HG03457 (cell line): ENCODE measurements at regions not wholly inside any gene's neighbourhood (a gene's known extent, or its start where the extent isn't known, plus 50 kb on each side); places are given as distances from the start of the nearest gene placed in this dataset.

Experiments
- ATAC-seq: cut with Tn5 transposase; IDR thresholded peaks from one replicate; pipeline ENCODE4 v1.9.1; 2021; ENCODE audit warnings: moderate number of reproducible peaks; ENCODE audit not compliant: unreplicated experiment

DNA sequence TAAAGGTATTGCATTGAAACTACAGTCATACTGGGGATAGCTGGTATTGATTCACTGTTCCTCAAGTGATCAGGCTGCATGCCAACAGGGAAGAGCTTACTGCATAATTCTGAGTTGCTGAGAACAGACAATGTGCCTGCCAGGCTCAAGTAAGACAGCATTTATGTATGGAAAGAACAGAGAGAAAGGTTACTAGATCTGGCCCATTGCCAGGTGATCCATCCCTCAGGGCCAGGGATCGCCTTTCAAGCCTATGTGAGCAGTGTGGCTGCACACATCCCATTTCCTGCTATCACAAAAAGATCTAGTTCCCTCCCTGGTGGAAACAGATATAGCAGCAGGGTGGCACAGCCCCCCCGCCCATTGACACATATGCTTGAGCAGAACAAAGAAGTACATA lies 254.0 kb downstream of the TMA16 start:
- no peak for ATAC-seq

DNA sequence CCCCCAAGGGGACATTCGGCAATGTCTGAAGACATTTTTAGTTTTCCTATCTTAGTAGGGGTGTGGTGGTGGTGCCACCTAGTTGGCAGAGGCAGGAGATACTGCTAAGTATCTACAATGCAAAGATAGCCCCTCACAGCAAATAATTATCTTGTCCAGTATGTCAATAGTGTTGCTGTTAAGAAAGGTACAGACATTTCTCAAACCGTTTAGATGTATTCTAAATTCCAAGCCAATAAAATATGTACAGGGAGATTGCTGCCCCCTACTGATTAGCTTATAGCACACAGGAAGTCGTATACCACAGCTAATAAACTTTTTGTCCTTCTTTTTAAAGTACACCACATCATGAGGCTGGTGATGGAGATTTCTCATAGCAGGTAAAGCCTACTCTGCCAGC lies 260.5 kb downstream of the TMA16 start:
- no peak for ATAC-seq

DNA sequence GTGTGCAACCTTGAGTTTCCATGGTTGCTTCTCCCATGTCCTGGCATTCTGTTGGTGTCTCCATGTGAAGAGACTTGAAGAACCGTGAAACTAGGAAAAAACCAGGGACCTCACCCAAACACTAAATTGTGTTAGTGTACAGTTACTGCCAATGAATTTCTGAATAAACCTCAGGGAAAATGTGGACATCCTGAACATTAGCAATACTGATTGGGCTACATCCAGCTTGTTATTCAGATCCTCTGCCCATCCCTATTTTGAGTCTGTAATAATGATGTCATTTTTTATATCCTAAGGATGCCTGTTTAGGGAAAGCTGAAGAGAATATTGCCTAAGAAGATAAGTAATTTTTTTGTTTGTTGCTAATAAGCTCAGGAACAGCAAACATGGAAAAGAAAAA lies 262.7 kb downstream of the TMA16 start:
- ATAC-seq = no peak

DNA sequence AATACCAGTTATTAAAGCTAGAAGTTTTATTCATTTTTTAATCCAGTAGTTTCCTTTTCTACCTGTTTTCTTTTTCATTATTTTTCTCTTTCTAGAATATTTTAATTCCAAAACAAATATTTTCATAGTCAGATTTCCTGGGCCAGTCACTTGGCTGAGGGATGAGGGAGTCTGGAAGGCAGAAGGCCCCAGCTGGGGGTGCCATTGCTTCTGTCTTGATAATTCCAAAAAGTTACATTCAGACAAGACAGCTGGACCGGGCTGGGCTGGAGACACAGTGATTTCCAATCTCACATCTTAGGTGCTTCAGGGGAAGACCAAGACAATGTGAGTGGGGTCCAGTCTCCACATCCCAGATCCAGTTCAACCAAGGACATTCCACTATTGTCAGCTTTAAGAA lies 263.5 kb downstream of the TMA16 start:
- no peak for ATAC-seq

DNA sequence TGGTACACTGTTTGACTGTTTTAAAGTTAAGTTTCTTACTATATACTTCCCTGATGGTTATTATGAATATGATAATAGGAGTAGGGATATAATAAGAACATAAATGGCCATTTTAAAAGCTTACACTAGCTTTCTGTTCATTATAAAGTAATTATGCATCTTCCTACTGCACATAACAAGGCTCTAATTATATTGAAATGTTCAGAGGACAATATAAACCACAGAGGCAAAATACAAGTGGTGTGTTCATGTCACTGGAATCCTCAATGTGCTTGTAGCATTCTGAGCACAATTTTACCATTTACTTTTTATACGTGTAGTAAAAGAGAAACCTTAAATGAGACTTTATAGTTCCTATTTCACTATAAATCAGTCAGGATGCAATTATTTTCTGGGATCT lies 268.3 kb downstream of the TMA16 start:
- no peak for ATAC-seq

DNA sequence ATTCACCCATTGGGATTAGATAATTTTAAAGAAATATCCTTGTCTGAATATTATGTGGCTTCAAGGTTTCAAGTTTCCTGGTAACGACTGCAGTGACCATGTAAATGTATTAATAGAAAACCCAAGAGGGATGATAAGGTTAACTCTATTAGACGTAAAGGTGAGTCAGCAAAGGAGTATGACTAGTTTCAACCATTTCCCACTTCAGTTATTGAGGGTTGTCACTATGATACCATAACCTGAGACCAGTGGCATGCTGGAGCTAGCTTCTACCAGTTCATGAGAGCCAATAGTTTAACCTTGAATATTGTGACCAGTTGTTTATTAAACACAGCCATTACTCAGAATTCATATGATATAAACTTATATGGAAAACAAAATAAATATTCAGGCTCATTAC lies 270.1 kb downstream of the TMA16 start:
- no peak for ATAC-seq

DNA sequence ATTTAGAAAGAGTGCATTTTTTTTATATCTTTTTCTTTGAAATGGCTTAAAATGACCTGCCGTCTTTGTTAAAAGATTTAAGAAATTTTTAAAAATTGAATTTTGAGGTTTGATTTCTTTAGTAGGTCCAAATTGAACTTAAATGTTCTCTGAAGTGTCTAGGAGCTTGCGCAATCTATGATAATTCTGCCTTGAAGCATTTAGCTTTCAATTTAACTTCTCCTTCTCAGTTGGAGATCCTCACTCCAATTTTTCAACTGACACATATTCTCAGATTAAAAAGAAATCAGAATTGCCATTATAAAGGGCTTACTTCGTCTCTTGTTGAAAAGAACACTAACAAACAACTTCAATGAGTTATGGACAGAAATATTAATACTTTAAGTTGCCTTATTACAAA lies 273.5 kb downstream of the TMA16 start:
- no peak for ATAC-seq

DNA sequence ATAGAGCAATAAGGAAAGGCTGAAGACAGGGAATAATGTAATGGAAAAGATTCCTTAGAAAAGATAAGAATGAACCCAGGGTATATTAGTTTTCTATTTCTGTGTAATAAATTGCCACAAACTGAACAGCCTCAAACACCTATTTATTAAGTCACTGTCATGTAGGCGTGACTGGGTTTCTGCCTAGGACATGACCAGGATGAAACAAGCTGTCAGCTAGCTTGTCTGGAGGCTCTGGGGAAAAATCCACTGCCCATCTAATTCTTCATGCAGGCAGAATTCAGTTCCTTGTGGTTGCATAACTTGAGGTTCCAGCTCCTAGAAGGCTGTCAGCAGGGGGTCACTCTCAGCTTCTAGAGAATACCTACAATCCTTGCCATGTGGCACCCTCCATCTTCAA lies 277.7 kb downstream of the TMA16 start:
- no peak for ATAC-seq

DNA sequence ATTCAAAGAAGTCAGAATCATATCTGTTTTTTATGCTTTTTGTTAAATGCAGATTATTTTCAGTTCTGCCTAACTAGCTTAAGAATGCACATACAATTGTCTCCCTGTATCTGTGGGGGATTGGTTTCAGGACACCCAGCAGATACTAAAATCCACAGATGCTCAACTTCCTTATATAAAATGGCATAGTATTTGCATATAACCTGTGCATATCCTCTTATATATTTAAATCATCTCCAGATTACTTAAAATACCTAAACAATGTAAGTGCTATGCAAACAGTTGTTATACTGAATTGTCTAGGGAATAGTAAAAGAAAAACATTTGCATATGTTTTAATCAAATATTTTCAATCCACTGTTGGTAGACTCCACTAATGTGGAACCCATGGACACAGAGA lies 279.4 kb downstream of the TMA16 start:
- ATAC-seq = no peak

DNA sequence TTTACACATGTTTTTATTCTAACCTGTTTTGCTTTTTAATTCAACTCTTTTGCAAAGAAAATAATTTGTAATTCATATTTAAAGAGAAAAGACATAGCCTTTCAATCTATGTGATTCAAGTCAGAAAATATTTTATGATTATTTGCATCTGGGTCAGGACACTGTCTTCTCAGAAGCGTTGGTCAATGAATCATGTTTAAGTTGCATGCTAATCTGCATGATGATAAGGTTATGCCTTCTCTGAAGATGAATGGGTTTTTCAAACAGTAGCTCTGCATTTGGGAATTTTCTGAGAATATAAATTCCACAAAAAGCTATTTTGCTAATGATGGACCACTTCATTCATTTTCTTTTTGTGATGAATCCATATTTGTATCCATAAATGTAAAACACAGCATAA lies 282.5 kb downstream of the TMA16 start:
- no peak for ATAC-seq

DNA sequence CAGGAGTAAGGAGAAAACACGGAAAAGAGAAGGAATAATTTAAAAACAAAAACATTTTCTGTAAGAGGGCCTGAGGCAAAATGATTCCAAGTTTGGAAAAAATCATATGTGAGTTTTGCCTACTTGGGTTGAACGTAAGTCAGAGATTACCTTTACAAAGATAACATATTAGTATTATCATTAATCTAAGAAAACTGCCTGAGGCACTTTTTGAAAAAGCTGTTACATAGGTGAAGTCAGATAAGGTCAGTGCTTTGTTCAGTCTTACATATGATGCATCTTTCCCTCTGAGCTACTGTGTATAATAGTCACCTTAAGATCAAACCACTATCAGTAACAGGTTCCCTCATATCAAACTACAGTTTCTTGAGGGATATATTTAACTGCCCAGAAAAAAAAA lies 287.2 kb downstream of the TMA16 start:
- ATAC-seq = no peak

DNA sequence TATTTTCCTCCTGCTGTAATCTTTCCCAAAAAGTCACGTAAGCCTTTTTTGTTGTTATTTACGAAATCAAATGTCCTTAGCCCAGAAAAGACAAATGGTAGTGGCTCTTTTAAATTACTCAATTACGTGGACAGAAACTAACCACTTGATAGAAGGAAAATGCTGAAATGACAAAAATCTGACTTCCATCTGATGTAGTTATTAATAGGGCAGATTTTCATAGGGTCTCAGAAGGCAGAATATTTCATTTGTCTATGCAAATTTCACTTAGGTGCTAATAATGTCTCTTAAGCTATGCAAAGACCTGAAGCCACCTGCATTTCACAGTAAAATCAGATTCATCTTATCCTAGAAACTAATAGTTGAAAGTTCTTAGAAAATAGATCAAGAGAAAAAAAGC lies 295.7 kb downstream of the TMA16 start:
- no peak for ATAC-seq

DNA sequence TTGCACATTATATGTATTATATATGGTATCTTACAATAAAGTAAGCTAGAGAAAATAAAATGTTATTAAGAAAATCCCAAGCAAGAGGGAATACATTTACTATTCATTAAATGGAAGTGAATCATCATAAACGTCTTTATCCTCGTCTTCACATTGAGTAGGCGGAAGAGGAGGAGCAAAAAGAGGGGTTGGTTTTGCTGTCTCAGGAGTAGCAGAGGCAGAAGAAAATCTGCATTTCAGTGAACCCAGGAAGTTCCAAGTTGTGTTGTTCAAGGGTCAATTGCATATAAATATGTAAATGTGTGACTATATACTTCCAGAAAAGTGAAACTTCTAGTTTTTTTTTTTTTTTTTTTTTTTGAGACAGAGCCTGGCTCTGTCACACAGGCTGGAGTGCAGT lies 301.4 kb downstream of the TMA16 start:
- ATAC-seq = no peak

DNA sequence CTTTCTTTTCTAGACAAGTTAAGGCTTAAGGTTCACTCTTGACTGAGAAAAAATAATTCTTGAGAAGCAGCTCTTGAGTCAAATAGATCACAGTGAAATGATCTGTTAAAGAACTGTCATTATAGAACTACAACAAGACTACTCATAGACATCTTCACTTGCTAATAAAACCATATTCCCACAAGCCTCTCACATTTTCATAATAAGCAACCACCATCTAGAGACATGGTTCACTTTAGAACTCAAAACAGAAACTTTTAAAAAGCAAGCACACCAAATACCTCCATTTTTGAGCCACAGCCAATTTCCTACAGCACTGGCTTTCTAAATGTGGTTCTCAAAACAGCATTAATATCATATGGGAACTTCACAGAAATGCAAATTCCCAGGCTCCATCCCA lies 309.5 kb downstream of the TMA16 start:
- ATAC-seq = no peak

DNA sequence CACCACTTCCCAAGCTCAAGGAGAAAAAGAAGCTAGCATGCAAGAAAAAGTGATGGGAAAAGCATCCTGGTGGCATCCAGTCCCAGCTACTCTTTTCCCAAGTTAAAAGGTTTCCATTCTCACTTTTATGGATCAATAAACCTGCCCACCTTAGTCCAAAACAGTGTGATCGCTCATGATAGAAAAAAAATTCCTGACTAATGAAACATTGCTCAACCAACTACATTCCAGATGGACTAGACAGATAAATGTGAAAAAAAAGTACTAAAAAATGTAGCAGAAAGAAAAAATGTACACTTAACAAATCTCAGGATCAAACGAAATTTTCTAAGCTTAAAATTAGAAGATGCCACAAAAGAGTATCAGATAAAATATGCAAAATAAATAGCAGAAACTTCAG lies 312.2 kb downstream of the TMA16 start:
- ATAC-seq = no peak

DNA sequence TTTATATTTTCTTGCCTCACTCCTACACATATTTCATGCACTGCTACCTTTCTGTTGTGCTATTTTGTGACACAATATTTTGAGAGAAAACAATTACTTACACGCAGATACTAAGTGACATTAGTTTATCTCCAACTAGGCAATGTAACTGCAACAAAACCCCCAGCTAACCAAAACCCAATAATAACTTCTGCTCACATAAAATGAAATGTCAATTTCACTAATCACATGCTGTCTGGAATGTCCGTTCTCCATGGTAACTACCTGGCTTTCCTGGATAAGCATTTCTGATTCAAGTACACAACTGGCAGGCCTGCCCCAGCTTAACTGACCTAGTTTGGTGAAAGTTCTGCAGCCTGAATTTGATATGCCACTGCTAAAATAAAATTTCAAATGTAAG lies 313.5 kb downstream of the TMA16 start:
- ATAC-seq = no peak

DNA sequence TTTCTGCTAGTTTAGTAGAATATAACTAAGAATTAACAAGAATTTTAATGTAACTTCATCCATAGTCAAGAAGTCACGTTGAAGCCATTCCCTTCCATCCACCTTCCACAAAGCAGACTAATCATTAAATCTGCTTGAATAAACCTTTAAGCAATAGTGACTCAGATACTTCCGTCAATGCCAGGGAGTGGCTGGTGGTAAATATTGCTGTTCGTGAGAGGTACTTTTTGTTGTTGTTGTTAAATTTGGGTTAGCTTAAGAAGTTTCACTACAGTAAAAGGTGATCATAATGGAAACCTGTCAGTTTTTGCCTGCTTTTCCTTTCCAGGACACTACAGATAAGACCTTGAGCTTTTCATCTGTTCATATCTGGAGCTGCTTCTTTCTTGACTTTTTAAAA lies 316.3 kb downstream of the TMA16 start:
- ATAC-seq = no peak

DNA sequence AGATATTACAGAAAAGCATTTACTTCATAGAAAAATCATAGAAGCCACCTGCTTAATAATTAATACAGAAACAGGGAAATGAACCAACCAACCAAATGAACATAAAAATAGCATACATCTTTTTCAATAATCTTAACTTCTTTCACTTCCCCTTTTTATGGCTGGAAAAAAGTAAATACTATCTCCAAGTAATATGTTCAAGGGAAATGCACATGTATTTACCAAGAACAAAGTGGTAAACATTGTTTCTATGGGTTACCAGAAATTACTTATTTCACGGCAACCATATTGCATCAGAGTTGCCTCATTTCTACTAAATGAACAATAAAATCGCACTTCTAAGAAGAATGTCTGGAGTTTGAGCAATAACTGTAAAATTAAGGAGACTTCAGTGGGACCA lies 321.3 kb downstream of the TMA16 start:
- ATAC-seq = peak; percentile 70

DNA sequence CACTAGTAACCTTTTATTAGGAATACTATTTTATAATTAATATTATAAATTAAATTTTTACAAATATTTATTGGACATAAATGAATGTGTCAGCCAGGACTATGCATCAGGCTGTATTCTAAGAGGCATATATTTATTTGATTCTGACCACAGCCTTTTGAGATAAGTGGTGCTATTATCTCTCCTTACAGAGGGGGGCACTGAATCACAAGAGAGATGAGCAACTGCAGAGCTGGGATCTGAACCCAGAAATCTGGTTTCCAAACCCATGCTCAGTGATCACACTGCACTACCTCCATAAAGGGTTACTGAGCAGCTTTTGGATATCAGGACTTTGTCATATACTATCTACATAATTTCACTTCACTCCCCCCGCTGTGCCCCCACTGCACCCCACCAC lies 322.0 kb downstream of the TMA16 start:
- no peak for ATAC-seq

DNA sequence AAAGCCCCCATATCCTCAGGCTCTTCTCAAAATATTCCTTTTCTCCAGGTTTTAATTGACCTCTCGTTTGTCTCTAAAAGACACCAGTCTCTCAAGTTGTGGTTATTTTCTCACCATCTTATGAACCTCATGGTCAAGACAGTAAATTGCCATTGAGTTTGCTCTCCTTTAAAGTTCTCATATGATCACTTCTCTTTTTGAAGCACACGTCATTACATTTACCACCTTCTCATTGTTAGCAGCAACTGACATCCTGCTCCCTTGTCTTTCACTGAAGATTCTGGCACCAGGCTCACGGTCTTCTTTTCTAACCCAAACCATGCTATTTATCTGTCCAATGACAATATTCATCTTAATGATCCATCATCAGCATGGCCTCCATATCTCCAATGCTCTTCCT lies 324.2 kb downstream of the TMA16 start:
- ATAC-seq = no peak

DNA sequence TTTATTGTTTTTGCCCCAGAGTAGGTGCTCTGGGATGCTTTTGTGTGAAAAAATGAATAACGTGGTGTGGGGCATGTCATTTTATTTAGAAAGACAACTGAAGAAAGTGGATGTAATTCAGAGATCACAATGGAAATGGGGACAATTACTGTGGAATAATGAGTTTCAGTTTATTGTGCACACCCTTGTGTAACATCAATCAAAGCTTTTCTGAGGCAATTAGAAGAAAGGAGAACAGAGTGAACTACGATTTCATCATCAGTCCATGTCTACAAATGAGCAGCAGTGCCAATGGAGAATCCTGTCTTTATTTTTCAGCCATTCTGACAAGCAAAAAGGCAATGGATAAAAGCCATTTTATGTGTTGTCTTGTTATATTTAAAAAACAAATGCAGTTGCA lies 339.2 kb downstream of the TMA16 start:
- ATAC-seq = no peak

DNA sequence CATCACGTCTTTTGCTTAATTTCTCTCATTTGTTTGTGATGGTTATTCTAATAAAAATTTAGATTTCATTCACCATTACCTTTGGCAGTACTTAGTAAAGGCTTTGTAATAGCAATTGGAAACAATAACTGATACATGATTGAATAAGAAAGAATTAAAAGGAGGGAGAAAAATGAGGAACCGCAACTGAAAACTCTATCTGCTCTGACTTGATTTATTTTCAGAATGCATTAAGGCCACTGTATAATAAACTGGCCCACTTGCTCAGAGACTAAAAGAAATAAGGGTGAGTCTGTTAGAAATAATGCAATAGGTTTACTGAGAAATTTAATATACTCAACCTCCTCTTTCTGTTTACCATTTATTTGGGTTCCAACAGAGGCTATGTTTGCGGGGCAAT lies 351.5 kb downstream of the TMA16 start:
- no peak for ATAC-seq

DNA sequence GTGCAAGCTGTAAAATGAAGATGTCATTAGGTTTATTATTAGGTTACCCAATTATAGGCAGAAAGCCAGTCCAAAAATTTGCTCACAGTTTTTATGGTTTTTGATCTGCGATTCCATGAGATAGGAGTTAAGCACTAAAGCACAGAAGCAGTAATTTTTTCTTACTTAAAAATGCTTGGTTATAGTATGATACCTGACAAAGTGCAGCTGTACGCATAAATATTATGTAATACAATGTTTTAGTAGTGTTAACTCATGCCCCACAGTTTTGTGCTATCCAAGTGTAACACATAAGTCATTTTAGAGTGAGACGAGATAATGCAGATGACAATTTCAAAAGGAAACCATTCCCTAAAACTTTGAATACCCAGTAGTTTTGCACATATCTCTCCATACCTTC lies 357.8 kb downstream of the TMA16 start:
- ATAC-seq = no peak

DNA sequence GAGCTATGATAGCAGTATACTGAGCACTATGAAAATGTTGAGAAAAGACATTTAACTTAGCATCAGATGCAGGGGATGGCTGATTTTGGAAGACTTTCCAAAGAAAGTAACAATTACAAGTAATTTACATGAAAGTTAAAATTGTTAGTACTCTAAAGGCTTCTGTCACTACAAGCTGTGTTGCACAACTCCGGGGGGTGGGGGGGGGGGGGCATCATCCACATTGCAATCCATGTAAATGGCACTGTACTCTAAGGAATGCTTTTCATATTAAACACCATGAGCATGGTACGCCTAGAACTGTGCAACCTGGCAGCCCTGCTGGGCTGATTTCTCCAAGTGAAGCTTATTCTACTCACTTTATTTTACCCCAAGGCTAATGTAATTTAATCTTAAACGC lies 363.4 kb downstream of the TMA16 start:
- ATAC-seq = no peak
